ENCODE measurements at regions not wholly inside any gene's neighbourhood (a gene's known extent, or its start where the extent isn't known, plus 50 kb on each side); places are given as distances from the start of the nearest gene placed in this dataset.

DNA sequence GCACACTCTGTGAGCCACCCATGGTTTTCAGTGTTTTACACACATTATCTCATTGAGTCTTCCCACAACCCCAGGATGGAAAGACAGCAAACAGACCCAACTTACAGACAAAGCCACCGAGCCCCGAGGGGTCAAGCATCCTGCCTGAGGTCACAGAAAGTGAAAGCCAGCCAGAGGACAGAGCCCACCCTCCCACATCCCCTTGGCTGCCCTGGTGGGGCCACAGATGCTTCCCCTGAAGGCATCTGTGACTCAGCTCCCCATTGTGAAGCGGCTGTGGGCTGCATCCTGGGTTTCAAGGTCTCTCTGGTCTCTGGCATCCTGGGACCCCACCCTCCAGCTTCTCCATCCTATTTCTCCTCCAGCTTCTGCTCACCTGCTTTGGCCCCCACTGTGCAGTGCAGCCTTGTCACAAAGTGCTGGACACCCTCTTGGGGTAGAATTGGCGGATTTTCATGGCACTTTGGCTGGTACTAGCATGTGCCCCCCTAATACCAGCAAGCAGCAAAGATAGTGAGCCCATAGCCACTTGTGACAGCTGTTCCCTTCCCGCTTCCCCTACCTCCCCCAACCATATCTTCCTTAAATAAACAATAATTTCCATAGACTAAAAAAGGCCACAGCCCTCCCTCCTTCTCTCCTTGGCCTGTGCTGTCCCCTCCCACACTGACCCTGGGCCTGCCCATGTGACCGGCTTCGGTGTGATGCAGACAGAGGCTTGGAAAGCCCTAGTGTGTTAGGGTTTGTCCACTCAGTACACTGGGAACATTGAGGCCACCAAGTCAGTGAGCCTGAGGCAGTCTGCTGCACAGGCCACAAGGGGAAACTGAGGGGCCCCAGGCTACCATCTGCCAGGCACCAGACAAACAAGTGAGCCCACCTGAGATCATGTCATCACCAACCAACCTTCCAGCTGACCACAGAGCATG is 53.9 kb upstream of the SHISAL1 start:
- no peak for DNase-seq (ENCODE audit: low read depth in 2 of 2)
- no peak overlapping the region for H3K4me3 ChIP-seq (replicated peaks in 1 of 2; ENCODE audit: low read depth in 2 of 2, low read length in 2 of 2)
- TF ChIP-seq, protein P1, sequence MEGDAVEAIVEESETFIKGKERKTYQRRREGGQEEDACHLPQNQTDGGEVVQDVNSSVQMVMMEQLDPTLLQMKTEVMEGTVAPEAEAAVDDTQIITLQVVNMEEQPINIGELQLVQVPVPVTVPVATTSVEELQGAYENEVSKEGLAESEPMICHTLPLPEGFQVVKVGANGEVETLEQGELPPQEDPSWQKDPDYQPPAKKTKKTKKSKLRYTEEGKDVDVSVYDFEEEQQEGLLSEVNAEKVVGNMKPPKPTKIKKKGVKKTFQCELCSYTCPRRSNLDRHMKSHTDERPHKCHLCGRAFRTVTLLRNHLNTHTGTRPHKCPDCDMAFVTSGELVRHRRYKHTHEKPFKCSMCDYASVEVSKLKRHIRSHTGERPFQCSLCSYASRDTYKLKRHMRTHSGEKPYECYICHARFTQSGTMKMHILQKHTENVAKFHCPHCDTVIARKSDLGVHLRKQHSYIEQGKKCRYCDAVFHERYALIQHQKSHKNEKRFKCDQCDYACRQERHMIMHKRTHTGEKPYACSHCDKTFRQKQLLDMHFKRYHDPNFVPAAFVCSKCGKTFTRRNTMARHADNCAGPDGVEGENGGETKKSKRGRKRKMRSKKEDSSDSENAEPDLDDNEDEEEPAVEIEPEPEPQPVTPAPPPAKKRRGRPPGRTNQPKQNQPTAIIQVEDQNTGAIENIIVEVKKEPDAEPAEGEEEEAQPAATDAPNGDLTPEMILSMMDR (IDR thresholded peaks at IDR 0.05; ENCODE audit: low read depth, low read length) = no peak

DNA sequence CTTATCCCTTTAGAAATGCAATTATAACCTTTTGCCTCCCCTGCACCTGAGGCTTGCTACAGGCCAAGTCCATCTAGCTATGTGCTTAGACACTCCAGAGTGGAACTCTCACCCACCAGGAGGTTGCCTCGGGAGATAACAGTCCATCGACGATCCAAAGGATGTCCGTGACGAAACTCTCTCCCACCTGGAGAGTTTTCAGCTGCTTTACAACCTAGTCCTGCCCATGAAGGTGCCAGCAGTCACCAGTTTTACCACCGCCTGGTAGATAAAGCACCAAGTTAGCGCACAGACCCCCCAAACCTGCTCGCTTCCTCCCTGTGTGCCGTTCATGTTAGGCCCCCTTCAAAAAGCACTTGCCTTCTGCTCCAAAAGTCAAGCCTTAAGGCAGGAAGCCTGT is 53.1 kb upstream of the SHISAL1 start:
- no peak overlapping the region for H3K4me3 ChIP-seq (replicated peaks in 1 of 2; ENCODE audit: low read depth in 2 of 2, low read length in 2 of 2)
- no peak for DNase-seq (ENCODE audit: low read depth in 2 of 2)
- TF ChIP-seq, protein P1 (IDR thresholded peaks at IDR 0.05; ENCODE audit: low read depth, low read length) = no peak

DNA sequence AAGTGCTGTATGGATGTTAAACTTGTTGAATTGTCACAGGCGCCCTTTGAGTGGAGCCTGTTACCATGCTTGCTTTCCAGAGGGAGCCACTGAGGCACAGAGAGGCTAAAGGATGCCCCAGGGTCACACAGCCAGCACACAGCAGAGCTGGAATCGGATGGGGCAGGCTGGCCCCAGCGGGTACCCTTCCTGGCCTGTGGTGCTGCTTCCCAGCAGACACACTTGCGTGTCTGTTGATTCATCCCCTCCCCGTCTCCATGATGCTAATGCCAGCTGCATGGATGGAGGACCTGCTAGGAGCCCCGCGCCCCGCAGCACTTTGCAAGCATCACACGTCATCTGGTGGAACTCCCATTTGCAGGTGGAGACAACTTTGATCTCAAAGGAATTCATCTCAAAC is 52.4 kb upstream of the SHISAL1 start:
- no peak overlapping the region for H3K4me3 ChIP-seq (replicated peaks in 1 of 2; ENCODE audit: low read depth in 2 of 2, low read length in 2 of 2)
- no peak for DNase-seq (ENCODE audit: low read depth in 2 of 2)
- TF ChIP-seq, protein P1 (IDR thresholded peaks at IDR 0.05; ENCODE audit: low read depth, low read length) = no peak

DNA sequence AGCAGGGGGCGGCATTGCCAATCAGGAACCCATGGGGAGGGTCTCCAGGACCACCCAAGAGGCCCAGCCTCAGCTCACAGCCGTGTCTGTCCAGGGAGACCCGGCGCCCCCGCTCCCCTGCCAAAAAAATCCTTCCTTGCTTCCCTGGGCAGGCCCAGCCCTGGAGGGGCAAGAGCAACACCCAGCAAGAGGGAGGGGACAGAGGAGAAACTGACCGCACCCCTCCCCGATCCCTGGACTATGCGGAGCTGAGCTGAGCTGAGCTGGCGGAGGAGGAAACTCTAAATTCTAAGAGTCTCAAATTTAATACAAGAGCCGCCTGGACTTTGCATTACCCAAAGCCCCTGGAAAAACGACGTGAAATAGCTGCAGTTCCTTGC is 52.0 kb upstream of the SHISAL1 start:
- H3K4me3 ChIP-seq (replicated peaks in 1 of 2; ENCODE audit: low read depth in 2 of 2, low read length in 2 of 2) = no peak overlapping the region
- TF ChIP-seq, protein P1 (IDR thresholded peaks at IDR 0.05; ENCODE audit: low read depth, low read length) = no peak
- no peak for DNase-seq (ENCODE audit: low read depth in 2 of 2)

DNA sequence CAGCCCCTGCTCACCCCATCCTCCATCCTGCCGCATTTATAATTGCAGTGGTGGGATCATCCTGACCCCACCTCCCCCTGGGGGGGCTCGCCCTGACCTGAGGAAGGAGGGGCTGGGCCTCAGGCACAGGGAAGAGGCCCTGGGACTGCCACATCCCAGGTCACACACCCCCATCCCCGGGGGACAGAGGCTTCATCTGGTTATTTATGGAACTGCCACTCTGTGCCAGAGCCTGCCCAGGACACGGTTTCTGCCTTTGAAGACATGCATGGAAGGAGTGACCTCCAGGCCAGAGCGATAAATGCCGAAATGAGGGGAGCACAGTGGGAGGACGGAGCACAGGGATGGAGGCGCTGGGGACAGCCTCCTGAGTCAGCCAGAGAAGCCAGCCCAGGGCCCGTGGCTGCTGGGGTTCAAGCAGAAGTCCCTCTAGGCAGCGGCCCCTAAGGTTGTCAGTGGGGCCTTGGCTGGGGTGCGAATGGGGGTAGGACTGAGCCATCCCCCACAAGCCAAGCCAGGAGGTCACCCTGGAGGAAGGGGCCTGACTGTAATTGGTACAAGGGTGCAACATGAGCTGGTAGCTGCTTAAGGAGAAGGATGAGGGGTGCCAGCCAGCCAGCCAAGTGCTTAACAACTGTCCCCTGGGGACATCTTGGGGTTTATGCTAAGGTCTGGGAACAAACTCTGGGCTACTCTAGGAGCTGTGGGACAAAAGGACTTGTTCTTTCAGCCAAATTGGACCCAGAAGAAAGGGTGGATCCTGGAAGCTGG is 51.4 kb upstream of the SHISAL1 start:
- TF ChIP-seq, protein P1 (IDR thresholded peaks at IDR 0.05; ENCODE audit: low read depth, low read length) = no peak
- no peak overlapping the region for H3K4me3 ChIP-seq (replicated peaks in 1 of 2; ENCODE audit: low read depth in 2 of 2, low read length in 2 of 2)
- DNase-seq (ENCODE audit: low read depth in 2 of 2) = no peak

DNA sequence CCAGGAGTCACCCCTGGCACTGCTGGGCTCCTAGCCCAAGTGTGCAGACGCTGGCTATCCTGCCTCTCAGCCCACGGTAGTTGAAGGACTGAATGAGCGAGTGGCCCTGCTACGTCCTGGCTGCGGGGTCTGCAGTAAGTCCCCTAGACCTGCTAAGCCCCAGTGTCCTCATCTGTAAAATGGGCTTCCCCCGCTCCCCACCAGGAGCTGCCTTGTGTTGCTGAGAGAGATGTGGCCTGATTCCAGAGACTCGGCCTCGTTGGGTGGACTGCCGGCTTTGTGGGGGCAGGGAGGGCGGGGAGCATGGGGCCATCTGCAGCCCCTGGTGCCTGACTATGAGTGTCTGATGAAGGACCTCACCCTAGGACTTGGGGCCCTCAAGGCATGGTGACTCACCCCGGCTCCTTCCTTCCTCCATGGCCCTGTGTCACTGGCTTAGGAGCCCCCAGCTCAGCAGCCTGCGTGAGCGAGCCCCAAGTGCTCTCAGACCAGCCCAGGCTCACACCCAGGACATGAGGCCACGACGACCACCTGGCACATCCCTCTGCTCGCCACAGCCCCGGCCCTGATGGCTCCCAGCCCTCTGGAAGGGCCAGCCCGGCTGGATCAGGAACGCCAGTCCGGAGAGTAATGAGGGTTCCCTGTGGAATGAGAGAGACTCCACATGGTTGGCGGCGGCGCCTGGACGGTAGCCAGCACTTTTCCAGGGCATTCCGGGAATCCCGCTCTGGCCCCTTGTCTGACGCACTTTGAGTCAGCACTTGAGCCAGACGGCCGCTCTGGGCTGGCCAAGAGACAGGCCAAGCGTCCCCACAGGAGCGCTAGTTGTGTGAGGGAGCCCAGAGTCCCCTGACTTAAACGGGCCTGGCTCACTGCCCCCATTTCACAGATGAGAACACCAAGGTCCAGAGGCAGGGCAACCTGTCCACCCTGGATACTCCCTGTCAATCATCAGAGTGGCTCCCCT is 50.5 kb upstream of the SHISAL1 start:
- DNase-seq (ENCODE audit: low read depth in 2 of 2) = peak; percentile 95 to 99
- TF ChIP-seq, protein P1 (IDR thresholded peaks at IDR 0.05; ENCODE audit: low read depth, low read length) = no peak
- H3K4me3 ChIP-seq (replicated peaks in 1 of 2; ENCODE audit: low read depth in 2 of 2, low read length in 2 of 2) = peak overlapping the region in 1 of 2 donors; percentile 10

All from cardiac fibroblast (primary cell).